ENCODE measurements at regions not wholly inside any gene's neighbourhood (a gene's known extent, or its start where the extent isn't known, plus 50 kb on each side); places are given as distances from the start of the nearest gene placed in this dataset.

- no peak for DNase-seq
These were observed 278.7 kb downstream of the FIGN start for GRCh38 chr2:163456953-163457743.

- DNase-seq: no peak
These were observed 280.0 kb downstream of the FIGN start for GRCh38 chr2:163455815-163456214.

- no peak for DNase-seq
These were observed 281.9 kb downstream of the FIGN start for GRCh38 chr2:163453920-163454319.

- DNase-seq: no peak
These were observed 294.2 kb downstream of the FIGN start for GRCh38 chr2:163441603-163442002.

- no peak for DNase-seq
These were observed 298.8 kb downstream of the FIGN start for GRCh38 chr2:163436963-163437362.

- no peak for DNase-seq
These were observed 307.6 kb downstream of the FIGN start for GRCh38 chr2:163428187-163428586.

GRCh38 chr2:163420604-163421003, 315.2 kb downstream of the FIGN start:
- DNase-seq: no peak

GRCh38 chr2:163419000-163419830, 316.6 kb downstream of the FIGN start:
- DNase-seq: no peak

GRCh38 chr2:163417596-163418337, 318.0 kb downstream of the FIGN start:
- no peak for DNase-seq

- DNase-seq: no peak
These were observed 321.7 kb downstream of the FIGN start for GRCh38 chr2:163414121-163414520.

- no peak for DNase-seq
These were observed 328.5 kb downstream of the FIGN start for GRCh38 chr2:163407296-163407695.

- DNase-seq: no peak
These were observed 330.5 kb downstream of the FIGN start for GRCh38 chr2:163405298-163405697.

GRCh38 chr2:163401481-163401880, 334.3 kb downstream of the FIGN start:
- DNase-seq: no peak

GRCh38 chr2:163397451-163397850, 338.4 kb downstream of the FIGN start:
- no peak for DNase-seq

- no peak for DNase-seq
These were observed 340.2 kb downstream of the FIGN start for GRCh38 chr2:163395602-163396001.

- DNase-seq: no peak
These were observed 346.0 kb downstream of the FIGN start for GRCh38 chr2:163389838-163390237.

GRCh38 chr2:163375472-163375871, 360.3 kb downstream of the FIGN start:
- DNase-seq: no peak

GRCh38 chr2:163375070-163375469, 360.7 kb downstream of the FIGN start:
- no peak for DNase-seq

- DNase-seq: no peak
These were observed 361.5 kb downstream of the FIGN start for GRCh38 chr2:163374282-163374681.

GRCh38 chr2:163373496-163373895, 362.3 kb downstream of the FIGN start:
- no peak for DNase-seq

- DNase-seq: no peak
These were observed 365.5 kb downstream of the FIGN start for GRCh38 chr2:163370169-163370886.

GRCh38 chr2:163369111-163369510, 366.7 kb downstream of the FIGN start:
- no peak for DNase-seq

GRCh38 chr2:163368655-163369054, 367.2 kb downstream of the FIGN start:
- DNase-seq: no peak

Data from activated CD4-positive, alpha-beta T cell treated with anti-CD3 and anti-CD28 coated beads, Interleukin-10, Interleukin-2, amounts not matched to agents 100 ng/mL and 50 ng/mL, durations not matched to agents 16 hours and 8 hours (primary cell).